Activated T-helper 1 cell treated with anti-CD3 and anti-CD28 coated beads, Interleukin-12 subunit alpha, Interleukin-12 subunit beta, Interleukin-2, Interleukin-4 antibody, amounts not matched to agents 30 ng/mL and 10 ng/mL and 1 ng/mL, durations not matched to agents 14 hours and 24 hours and 36 hours (primary cell): ENCODE measurements at regions not wholly inside any gene's neighbourhood (a gene's known extent, or its start where the extent isn't known, plus 50 kb on each side); places are given as distances from the start of the nearest gene placed in this dataset.
"Not testable (repeated sequence)": the region's sequence is repeated elsewhere in the genome, so short reads cannot be mapped to it uniquely, and the experiment has no call there.

Source experiments
- DNase-seq: peaks from one replicate; pipeline ENCODE4 v3.0.0; 2021; ENCODE audit warnings: low spot score
- H3K27ac Mint-ChIP-seq: one replicate; pipeline ENCODE4 v1.8.0; 2021; ENCODE audit warnings: mild to moderate bottlenecking, mixed read lengths
- H3K27me3 Mint-ChIP-seq: one replicate; pipeline ENCODE4 v1.8.0; 2022; ENCODE audit warnings: mild to moderate bottlenecking, moderate library complexity, mixed read lengths; ENCODE audit not compliant: insufficient read depth
- H3K36me3 Mint-ChIP-seq: one replicate; pipeline ENCODE4 v1.8.0; 2021; ENCODE audit warnings: low read depth, mixed read lengths
- H3K4me1 Mint-ChIP-seq: one replicate; pipeline ENCODE4 v1.8.0; 2021; ENCODE audit warnings: low read depth, mixed read lengths
- H3K4me3 Mint-ChIP-seq: one replicate; pipeline ENCODE4 v1.8.0; 2021; ENCODE audit warnings: mild to moderate bottlenecking, moderate library complexity, mixed read lengths
- H3K9me3 Mint-ChIP-seq: one replicate; pipeline ENCODE4 v1.8.0; 2021; ENCODE audit warnings: mixed read lengths
- intact Hi-C: fragments of 100-400 bp; cut with micrococcal nuclease; formaldehyde crosslinking; loops from one replicate; pipeline ENCODE4 v1.15.1; 2024

DNA sequence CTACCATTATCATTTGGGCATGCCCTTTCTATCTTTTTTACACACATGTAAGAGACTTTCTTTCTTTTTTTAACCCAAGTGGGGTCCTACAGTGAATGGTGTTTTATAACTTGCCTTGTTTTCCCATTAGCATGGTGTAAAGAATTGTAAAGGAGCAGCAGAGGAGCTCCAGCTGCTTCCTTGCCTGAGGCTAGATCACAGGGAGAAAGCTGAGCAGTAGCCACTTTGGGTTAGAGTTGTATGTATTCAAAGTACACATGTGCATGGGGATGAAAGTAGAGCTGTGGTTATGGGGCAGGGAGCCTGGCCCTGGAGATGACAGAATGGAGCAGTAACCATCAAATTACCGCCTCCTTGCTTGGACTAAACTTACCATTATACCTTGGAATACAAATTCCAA is 231.1 kb upstream of the PDZRN3 start:
- no peak overlapping the region for H3K27ac Mint-ChIP-seq
- H3K27me3 Mint-ChIP-seq = no peaks in the 10 kb centered on the region
- intact Hi-C loops = no loop called here
- no peaks in the 10 kb centered on the region for H3K36me3 Mint-ChIP-seq
- no peaks in the 10 kb centered on the region for H3K4me1 Mint-ChIP-seq
- H3K9me3 Mint-ChIP-seq = no peaks in the 10 kb centered on the region
- H3K4me3 Mint-ChIP-seq = no peak overlapping the region
- no peak for DNase-seq

DNA sequence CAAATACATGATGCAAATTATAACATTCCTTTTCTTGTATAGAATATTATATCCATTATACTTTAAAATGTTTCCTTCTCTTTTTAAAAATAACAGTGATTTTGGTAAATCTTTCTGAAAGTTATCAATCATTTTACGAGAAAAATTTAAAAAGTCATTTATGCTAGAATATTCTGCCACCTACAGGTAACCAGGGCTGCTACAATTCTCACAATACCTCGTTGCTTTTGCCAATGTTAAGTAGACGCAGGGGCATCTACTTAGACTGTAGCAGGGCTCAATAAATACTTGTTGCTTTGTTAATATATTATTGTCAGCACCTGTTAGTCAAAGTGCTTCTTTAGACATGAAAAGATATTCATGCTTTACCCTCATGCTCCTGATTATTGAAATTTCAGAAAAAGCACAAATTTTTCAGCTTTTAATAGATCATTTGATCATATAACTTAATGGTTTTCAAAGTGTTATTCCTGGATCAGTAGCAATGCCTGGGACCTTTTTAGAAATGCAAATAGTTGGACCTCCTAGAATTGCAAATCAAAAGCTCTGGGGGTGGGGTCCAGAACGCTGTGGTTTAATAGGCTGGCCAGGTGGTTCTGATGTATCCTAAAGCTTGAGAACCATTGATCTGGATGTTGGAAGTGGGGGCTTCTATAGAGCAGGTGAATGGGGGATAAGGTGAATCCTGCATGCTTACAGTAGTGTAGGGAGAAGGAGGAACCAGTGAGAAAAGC is 223.6 kb upstream of the PDZRN3 start:
- H3K4me1 Mint-ChIP-seq = no peaks in the 10 kb centered on the region
- no peak for DNase-seq
- no peak overlapping the region for H3K27ac Mint-ChIP-seq
- no peaks in the 10 kb centered on the region for H3K36me3 Mint-ChIP-seq
- no peaks in the 10 kb centered on the region for H3K27me3 Mint-ChIP-seq
- H3K9me3 Mint-ChIP-seq = no peaks in the 10 kb centered on the region
- intact Hi-C loops = no loop called here
- no peak overlapping the region for H3K4me3 Mint-ChIP-seq

DNA sequence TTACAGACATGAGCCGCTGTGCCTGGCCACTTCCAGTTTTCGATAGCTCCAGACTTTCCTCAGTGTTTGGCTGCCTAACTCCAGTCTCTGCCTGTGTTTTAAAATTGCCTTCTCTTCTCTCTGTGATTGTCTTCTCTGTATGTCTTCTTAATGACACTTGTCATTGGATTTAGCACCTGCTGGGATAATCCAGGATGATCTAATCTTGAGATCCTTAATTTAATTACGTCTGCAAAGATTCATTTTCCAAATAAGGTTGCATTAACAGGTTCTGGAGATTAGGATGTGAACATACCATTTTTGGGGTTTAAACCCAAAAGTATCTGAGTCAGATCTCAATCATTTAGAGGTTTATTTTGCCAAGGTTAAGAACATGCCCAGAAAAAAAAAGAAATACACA is 222.2 kb upstream of the PDZRN3 start:
- Mint-ChIP-seq H3K4me3 (no peak overlapping the region), H3K27me3 (no peaks in the 10 kb centered on the region), H3K4me1 (no peaks in the 10 kb centered on the region), H3K9me3 (no peaks in the 10 kb centered on the region), H3K36me3 (no peaks in the 10 kb centered on the region), H3K27ac (no peak overlapping the region)
- no peak for DNase-seq
- intact Hi-C loops = no loop called here

DNA sequence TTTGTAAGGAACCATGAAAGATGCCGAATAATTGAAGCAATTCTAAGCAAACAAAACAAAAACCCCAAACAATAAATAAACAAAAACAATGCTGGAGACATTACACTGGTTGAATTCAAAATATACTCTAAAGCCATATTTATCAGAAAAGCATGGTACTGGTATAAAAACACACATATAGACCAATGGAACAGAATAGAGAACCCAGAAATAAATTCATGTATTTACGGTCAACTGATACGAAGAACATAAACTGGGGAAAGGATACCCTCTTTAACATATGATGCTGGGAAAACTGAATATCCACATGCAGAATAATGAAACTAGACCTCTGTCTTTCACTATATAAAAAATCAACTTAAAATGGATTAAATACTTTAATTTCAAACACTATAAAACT is 214.3 kb upstream of the PDZRN3 start:
- no peak for DNase-seq
- H3K4me3 Mint-ChIP-seq = no peak overlapping the region
- H3K36me3 Mint-ChIP-seq = no peaks in the 10 kb centered on the region
- H3K27me3 Mint-ChIP-seq = no peaks in the 10 kb centered on the region
- no peak overlapping the region for H3K27ac Mint-ChIP-seq
- H3K9me3 Mint-ChIP-seq = peaks cover 9% of the 10 kb centered on the region
- intact Hi-C loops = no loop called here
- H3K4me1 Mint-ChIP-seq = no peaks in the 10 kb centered on the region

DNA sequence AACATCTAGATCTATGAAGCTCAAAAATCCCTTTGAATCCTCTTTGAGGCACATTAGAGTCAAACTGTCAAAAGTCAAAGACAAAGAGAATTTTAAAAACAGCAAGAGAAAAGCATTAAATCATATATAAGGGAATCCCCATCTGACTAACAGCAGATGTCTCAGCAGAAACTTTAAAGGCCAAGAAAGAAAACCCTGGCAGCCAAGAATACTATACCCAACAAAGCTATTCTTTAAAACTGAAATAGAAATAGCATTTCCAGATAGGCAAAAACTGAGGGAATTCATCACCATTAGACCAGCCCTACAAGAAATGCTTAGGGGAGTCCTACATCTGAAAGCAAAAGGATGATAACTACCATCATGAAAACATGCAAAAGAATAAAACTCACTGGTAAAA is 211.2 kb upstream of the PDZRN3 start:
- no peak overlapping the region for H3K4me3 Mint-ChIP-seq
- no peak overlapping the region for H3K27ac Mint-ChIP-seq
- H3K27me3 Mint-ChIP-seq = no peaks in the 10 kb centered on the region
- no peak for DNase-seq
- intact Hi-C loops = no loop called here
- peaks cover 9% of the 10 kb centered on the region for H3K9me3 Mint-ChIP-seq
- no peaks in the 10 kb centered on the region for H3K36me3 Mint-ChIP-seq
- H3K4me1 Mint-ChIP-seq = no peaks in the 10 kb centered on the region

DNA sequence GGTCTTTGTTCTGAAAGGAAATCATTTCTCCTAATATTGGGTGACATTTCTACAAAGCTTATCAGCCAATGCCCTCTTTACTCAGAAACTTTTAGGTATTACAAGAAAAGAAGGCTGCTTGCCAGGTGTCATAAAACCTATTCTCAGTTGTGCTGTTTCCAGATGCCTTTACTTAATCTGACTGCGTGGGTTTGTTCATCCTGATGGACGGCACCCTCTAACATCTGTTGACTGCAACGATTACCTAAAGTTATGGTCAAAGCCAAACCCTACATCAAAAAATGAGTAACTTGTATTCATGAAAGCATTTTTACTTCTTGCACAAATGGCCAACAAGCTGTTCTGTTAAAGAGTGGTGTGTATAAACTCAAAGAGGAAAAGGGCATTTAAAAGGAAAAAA is 207.7 kb upstream of the PDZRN3 start:
- intact Hi-C loops = no loop called here
- Mint-ChIP-seq H3K27ac (no peak overlapping the region), H3K9me3 (peaks cover 8% of the 10 kb centered on the region), H3K4me3 (no peak overlapping the region), H3K27me3 (no peaks in the 10 kb centered on the region), H3K4me1 (no peaks in the 10 kb centered on the region), H3K36me3 (no peaks in the 10 kb centered on the region)
- DNase-seq = no peak

DNA sequence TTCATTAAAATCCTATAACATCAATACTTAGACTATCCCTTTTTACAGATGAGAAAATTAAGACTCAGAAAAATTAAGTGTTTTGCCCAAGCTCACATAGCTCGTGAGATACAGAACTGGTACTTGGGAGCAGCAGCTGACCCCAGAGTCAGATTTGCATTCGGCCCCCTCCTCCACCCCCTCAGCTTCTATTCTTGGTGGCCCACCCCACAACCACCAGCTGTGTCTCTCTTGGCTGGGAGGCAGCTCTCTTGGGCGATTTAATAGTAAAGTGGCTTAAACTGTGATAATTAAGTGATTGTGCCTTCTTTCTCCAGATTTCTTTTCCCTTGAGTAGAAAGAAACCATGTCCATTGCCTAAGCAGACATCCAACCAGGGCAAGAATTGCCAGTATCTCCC is 203.6 kb upstream of the PDZRN3 start:
- DNase-seq = no peak
- Mint-ChIP-seq H3K27ac (no peak overlapping the region), H3K36me3 (no peaks in the 10 kb centered on the region), H3K4me3 (no peak overlapping the region), H3K9me3 (peaks cover 3% of the 10 kb centered on the region), H3K27me3 (no peaks in the 10 kb centered on the region), H3K4me1 (no peaks in the 10 kb centered on the region)
- intact Hi-C loops = no loop called here

DNA sequence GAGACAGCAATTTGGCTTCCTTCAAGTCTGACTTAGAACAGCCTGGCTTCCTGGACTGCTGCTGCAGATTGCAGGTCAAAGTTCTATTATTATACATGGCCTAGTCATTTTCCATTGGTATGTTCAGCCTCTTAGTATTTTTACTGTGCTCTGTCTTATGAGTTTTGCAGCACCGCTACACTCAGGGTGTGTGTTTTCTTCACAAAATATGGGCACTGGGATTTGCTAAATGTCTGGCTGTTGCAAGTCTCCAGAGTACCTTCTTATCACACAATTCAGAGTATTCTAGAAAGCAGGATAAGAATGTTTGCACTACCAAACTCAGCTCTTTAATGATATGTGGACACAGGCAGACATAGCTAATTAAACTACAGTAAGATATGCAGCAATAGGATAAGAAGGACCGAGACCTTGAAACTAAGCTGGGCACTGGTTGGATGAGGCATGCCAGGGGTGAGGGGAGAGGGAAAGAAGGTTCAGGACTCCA is 203.0 kb upstream of the PDZRN3 start:
- peak overlapping the region; percentile 69 for H3K27ac Mint-ChIP-seq
- no peak for DNase-seq
- H3K9me3 Mint-ChIP-seq = peaks cover 3% of the 10 kb centered on the region
- intact Hi-C loops = no loop called here
- no peaks in the 10 kb centered on the region for H3K27me3 Mint-ChIP-seq
- H3K36me3 Mint-ChIP-seq = no peaks in the 10 kb centered on the region
- no peaks in the 10 kb centered on the region for H3K4me1 Mint-ChIP-seq
- H3K4me3 Mint-ChIP-seq = no peak overlapping the region

DNA sequence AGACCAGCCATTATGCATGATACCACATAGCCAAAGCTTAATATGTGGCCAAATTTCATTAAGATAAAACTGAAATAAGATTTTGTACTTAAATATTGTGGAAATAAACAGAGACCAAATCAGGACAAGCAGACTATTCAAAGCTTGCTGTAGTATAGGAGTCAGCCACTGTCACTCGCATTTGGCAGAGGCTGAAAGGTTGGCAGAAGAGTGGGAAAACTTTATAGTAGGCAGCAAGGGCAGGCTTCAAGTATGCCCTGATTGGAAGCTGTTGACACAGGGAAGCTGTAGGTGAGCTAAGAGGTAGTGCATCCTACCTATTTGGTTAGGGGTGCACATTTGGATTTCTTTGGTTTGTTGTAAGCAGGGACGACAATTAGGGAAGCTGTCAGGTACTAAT is 202.5 kb upstream of the PDZRN3 start:
- no peak overlapping the region for H3K4me3 Mint-ChIP-seq
- no peaks in the 10 kb centered on the region for H3K27me3 Mint-ChIP-seq
- intact Hi-C loops = no loop called here
- DNase-seq = no peak
- no peaks in the 10 kb centered on the region for H3K36me3 Mint-ChIP-seq
- no peak overlapping the region for H3K27ac Mint-ChIP-seq
- H3K9me3 Mint-ChIP-seq = peaks cover 3% of the 10 kb centered on the region
- H3K4me1 Mint-ChIP-seq = no peaks in the 10 kb centered on the region

DNA sequence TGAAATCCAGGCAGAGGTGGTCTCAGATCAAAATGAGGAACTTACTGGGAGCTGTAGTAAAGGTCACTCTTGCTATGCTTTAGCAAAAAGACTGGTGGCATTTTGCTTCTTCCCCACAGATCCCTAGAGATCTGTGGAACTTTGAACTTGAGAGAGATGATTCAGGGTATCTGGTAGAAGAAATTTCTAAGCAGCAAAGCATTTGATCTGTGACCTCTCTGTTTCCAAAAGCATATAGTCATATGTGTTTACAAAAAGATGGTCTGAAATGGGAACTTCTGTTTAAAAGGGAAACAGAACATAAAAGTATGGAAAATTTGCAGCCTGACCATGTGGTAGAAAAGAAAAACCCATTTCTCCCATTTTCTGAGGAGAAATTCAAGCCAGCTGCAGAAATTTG is 196.2 kb upstream of the PDZRN3 start:
- DNase-seq, H3K4me3 Mint-ChIP-seq, intact Hi-C loops, H3K4me1 Mint-ChIP-seq, H3K27me3 Mint-ChIP-seq, H3K36me3 Mint-ChIP-seq, H3K27ac Mint-ChIP-seq, H3K9me3 Mint-ChIP-seq: not testable (repeated sequence)

DNA sequence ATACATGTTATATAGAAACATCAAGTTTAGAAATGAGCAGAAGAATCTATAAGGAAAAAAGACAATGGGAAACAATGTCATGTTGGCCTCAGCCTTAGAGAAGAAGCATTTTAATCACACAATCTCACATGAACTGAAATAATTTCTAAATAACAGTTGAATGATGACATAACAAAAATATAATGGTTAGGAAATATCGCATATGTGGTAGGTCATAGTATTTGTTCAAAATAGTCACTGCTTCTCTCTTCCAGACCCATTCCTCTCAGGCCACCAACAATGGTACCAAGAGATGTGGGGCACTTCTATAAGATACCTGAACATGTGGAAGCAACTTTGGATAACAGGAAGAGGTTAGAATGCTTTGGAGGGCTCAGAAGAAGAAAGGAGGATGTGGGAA is 195.7 kb upstream of the PDZRN3 start:
- Mint-ChIP-seq H3K9me3 (no peaks in the 10 kb centered on the region), H3K4me3 (no peak overlapping the region), H3K36me3 (no peaks in the 10 kb centered on the region), H3K27me3 (no peaks in the 10 kb centered on the region), H3K4me1 (no peaks in the 10 kb centered on the region), H3K27ac (no peak overlapping the region)
- intact Hi-C loops = no loop called here
- no peak for DNase-seq

DNA sequence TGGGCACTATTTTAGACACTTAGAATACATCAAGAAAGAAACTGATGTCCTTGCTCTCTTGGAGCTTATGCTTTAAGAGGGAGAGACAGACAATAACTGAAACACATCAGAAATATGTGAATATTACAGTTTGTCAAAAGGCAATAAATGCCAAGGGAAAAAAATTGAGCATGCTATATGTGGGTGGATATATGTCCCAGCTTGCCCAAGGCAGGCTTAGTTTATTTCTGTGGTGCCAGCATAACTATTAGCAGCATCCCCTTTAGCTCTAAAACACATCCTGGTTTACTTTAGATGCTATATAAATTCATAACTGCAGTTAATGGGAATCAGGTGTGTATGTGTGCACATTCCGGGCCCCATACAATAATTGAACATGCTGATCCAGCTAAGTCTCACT is 191.2 kb upstream of the PDZRN3 start:
- Mint-ChIP-seq H3K4me3 (no peak overlapping the region), H3K36me3 (no peaks in the 10 kb centered on the region), H3K9me3 (peaks cover 4% of the 10 kb centered on the region), H3K27ac (no peak overlapping the region), H3K4me1 (no peaks in the 10 kb centered on the region), H3K27me3 (no peaks in the 10 kb centered on the region)
- no peak for DNase-seq
- intact Hi-C loops = no loop called here

DNA sequence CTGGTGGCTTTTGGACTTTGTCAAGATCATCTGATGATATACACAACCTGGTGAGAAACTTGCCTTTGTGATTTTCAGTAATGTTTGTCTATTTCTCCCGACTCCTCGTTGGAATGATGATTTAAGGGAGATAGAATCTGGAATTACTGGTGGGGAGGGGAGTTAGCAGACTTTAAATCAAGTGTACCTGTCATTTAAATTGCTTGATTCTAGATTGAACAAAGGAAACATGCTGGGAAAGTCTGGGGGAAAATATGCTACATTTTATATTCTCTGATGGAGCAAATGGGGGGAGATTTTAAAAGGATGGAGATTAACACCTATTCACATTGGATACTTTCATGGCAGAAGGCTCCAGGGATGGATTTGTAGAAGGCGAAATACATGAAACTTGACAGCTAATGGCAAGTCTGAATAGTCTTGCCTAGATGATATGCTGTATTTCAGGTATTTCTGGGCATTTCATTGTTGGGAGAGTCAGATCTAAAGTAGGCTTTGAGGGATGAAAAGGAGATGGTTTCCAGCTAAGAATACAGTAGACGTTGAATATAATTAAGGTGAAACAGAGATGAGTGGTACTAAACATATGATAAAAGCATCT is 189.1 kb upstream of the PDZRN3 start:
- H3K36me3 Mint-ChIP-seq = no peaks in the 10 kb centered on the region
- H3K4me1 Mint-ChIP-seq = no peaks in the 10 kb centered on the region
- no peaks in the 10 kb centered on the region for H3K27me3 Mint-ChIP-seq
- peaks cover 10% of the 10 kb centered on the region for H3K9me3 Mint-ChIP-seq
- intact Hi-C loops = no loop called here
- no peak overlapping the region for H3K27ac Mint-ChIP-seq
- no peak for DNase-seq
- no peak overlapping the region for H3K4me3 Mint-ChIP-seq

DNA sequence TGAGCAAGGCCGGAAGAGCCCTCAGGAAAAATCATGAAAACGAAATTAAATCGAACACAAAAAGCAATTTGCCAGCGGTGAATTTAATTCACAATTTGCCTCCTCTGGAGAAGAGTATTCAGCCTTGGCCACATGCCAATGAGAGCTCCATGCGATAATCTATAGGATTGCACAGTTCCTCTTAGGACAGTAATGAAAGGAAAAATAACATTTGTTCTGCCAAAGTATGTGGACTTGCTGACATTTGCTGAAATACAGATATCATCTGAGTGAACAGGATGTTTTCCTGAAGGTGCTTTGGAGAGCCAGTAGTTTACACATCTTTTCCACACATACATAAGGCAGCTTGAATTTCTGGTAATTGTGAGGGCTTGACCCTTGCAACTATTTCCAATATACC is 188.6 kb upstream of the PDZRN3 start:
- no peaks in the 10 kb centered on the region for H3K4me1 Mint-ChIP-seq
- DNase-seq = no peak
- H3K4me3 Mint-ChIP-seq = no peak overlapping the region
- no peak overlapping the region for H3K27ac Mint-ChIP-seq
- peaks cover 10% of the 10 kb centered on the region for H3K9me3 Mint-ChIP-seq
- no peaks in the 10 kb centered on the region for H3K27me3 Mint-ChIP-seq
- intact Hi-C loops = no loop called here
- no peaks in the 10 kb centered on the region for H3K36me3 Mint-ChIP-seq
